SJSA1 (cell line): ENCODE measurements at regions not wholly inside any gene's neighbourhood (a gene's known extent, or its start where the extent isn't known, plus 50 kb on each side); places are given as distances from the start of the nearest gene placed in this dataset.

Experiments used
- DNase-seq, 2 experiments: peaks; one replicate each; pipeline ENCODE4 v3.0.0-alpha.2; 2015 to 2020; ENCODE audit warnings: low spot score in 2 of 2, low read depth in 1 of 2
- H3K27ac ChIP-seq: fragments of 250-450 bp; sonication (Bioruptor Pico); 2 replicates; pipeline ENCODE4 v1.5.1; 2020; ENCODE audit warnings: mild to moderate bottlenecking, moderate library complexity
- H3K27me3 ChIP-seq: fragments of 250-450 bp; sonication (Bioruptor Pico); replicated peaks from 2 replicates; pipeline ENCODE4 v1.5.1; 2020; ENCODE audit warnings: mild to moderate bottlenecking, moderate library complexity
- H3K36me3 ChIP-seq: fragments of 250-450 bp; sonication (Bioruptor Pico); 2 replicates; pipeline ENCODE4 v1.5.1; 2020; ENCODE audit warnings: mild to moderate bottlenecking
- H3K4me1 ChIP-seq: fragments of 250-450 bp; sonication (Bioruptor Pico); replicated peaks from 2 replicates; pipeline ENCODE4 v1.6.1; 2021; ENCODE audit warnings: mild to moderate bottlenecking
- H3K4me3 ChIP-seq: fragments of 250-450 bp; sonication (Bioruptor Pico); 2 replicates; pipeline ENCODE4 v1.5.1; 2020; ENCODE audit warnings: mild to moderate bottlenecking
- H3K9me3 ChIP-seq: fragments of 250-450 bp; sonication (Bioruptor Pico); replicated peaks from 2 replicates; pipeline ENCODE4 v1.5.1; 2020; ENCODE audit warnings: mild to moderate bottlenecking

GRCh38 chr3:27883266-27883665, 161.1 kb upstream of the EOMES start:
- Histone ChIP-seq H3K27ac (no peak overlapping the region), H3K27me3 (no peaks in the 10 kb centered on the region), H3K4me1 (no peaks in the 10 kb centered on the region), H3K36me3 (no peaks in the 10 kb centered on the region), H3K4me3 (no peak overlapping the region), H3K9me3 (no peaks in the 10 kb centered on the region)
- no peak for DNase-seq

GRCh38 chr3:27885641-27886040, 163.5 kb upstream of the EOMES start:
- no peaks in the 10 kb centered on the region for H3K4me1 ChIP-seq
- no peaks in the 10 kb centered on the region for H3K27me3 ChIP-seq
- H3K27ac ChIP-seq: no peak overlapping the region
- H3K9me3 ChIP-seq: no peaks in the 10 kb centered on the region
- no peak overlapping the region for H3K4me3 ChIP-seq
- no peak for DNase-seq
- H3K36me3 ChIP-seq: no peaks in the 10 kb centered on the region

- Histone ChIP-seq H3K9me3 (no peaks in the 10 kb centered on the region), H3K27ac (no peak overlapping the region), H3K4me1 (no peaks in the 10 kb centered on the region), H3K27me3 (no peaks in the 10 kb centered on the region), H3K36me3 (no peaks in the 10 kb centered on the region), H3K4me3 (no peak overlapping the region)
- DNase-seq: no peak
These were observed 166.4 kb upstream of the EOMES start for GRCh38 chr3:27888562-27888961.

GRCh38 chr3:27889745-27890144, 167.6 kb upstream of the EOMES start:
- no peaks in the 10 kb centered on the region for H3K27me3 ChIP-seq
- no peak overlapping the region for H3K4me3 ChIP-seq
- no peaks in the 10 kb centered on the region for H3K9me3 ChIP-seq
- no peaks in the 10 kb centered on the region for H3K4me1 ChIP-seq
- no peaks in the 10 kb centered on the region for H3K36me3 ChIP-seq
- no peak overlapping the region for H3K27ac ChIP-seq
- no peak for DNase-seq

- H3K36me3 ChIP-seq: no peaks in the 10 kb centered on the region
- H3K4me3 ChIP-seq: no peak overlapping the region
- no peak for DNase-seq
- H3K4me1 ChIP-seq: no peaks in the 10 kb centered on the region
- no peaks in the 10 kb centered on the region for H3K9me3 ChIP-seq
- H3K27ac ChIP-seq: no peak overlapping the region
- H3K27me3 ChIP-seq: no peaks in the 10 kb centered on the region
These were observed 178.2 kb upstream of the EOMES start for GRCh38 chr3:27900316-27900715.

- Histone ChIP-seq H3K4me1 (no peaks in the 10 kb centered on the region), H3K9me3 (no peaks in the 10 kb centered on the region), H3K27ac (no peak overlapping the region), H3K4me3 (no peak overlapping the region), H3K36me3 (no peaks in the 10 kb centered on the region), H3K27me3 (no peaks in the 10 kb centered on the region)
- DNase-seq: no peak
These were observed 181.3 kb upstream of the EOMES start for GRCh38 chr3:27903446-27903845.

- H3K27me3 ChIP-seq: no peaks in the 10 kb centered on the region
- no peak overlapping the region for H3K4me3 ChIP-seq
- no peak overlapping the region for H3K27ac ChIP-seq
- no peak for DNase-seq
- H3K4me1 ChIP-seq: no peaks in the 10 kb centered on the region
- H3K9me3 ChIP-seq: no peaks in the 10 kb centered on the region
- H3K36me3 ChIP-seq: no peaks in the 10 kb centered on the region
These were observed 183.5 kb upstream of the EOMES start for GRCh38 chr3:27905625-27906024.

- Histone ChIP-seq H3K4me3 (no peak overlapping the region), H3K27ac (no peak overlapping the region), H3K27me3 (no peaks in the 10 kb centered on the region), H3K4me1 (no peaks in the 10 kb centered on the region), H3K9me3 (no peaks in the 10 kb centered on the region), H3K36me3 (no peaks in the 10 kb centered on the region)
- no peak for DNase-seq
These were observed 185.0 kb upstream of the EOMES start for GRCh38 chr3:27907148-27907547.

GRCh38 chr3:27907929-27908328, 185.8 kb upstream of the EOMES start:
- no peaks in the 10 kb centered on the region for H3K4me1 ChIP-seq
- H3K27me3 ChIP-seq: no peaks in the 10 kb centered on the region
- H3K27ac ChIP-seq: no peak overlapping the region
- H3K9me3 ChIP-seq: no peaks in the 10 kb centered on the region
- H3K4me3 ChIP-seq: no peak overlapping the region
- no peaks in the 10 kb centered on the region for H3K36me3 ChIP-seq
- DNase-seq: no peak

- Histone ChIP-seq H3K4me1 (no peaks in the 10 kb centered on the region), H3K4me3 (no peak overlapping the region), H3K9me3 (no peaks in the 10 kb centered on the region), H3K27me3 (no peaks in the 10 kb centered on the region), H3K36me3 (no peaks in the 10 kb centered on the region), H3K27ac (no peak overlapping the region)
- no peak for DNase-seq
These were observed 188.3 kb upstream of the EOMES start for GRCh38 chr3:27910456-27910855.

GRCh38 chr3:27914199-27914598, 192.1 kb upstream of the EOMES start:
- H3K9me3 ChIP-seq: no peaks in the 10 kb centered on the region
- H3K27ac ChIP-seq: no peak overlapping the region
- H3K27me3 ChIP-seq: no peaks in the 10 kb centered on the region
- no peaks in the 10 kb centered on the region for H3K36me3 ChIP-seq
- DNase-seq: no peak
- no peak overlapping the region for H3K4me3 ChIP-seq
- H3K4me1 ChIP-seq: no peaks in the 10 kb centered on the region

GRCh38 chr3:27923349-27924068, 201.4 kb upstream of the EOMES start:
- no peak overlapping the region for H3K4me3 ChIP-seq
- H3K9me3 ChIP-seq: no peaks in the 10 kb centered on the region
- no peaks in the 10 kb centered on the region; the same call in 1 of the 2 replicates for H3K27me3 ChIP-seq
- no peaks in the 10 kb centered on the region for H3K4me1 ChIP-seq
- no peaks in the 10 kb centered on the region for H3K36me3 ChIP-seq
- no peak overlapping the region for H3K27ac ChIP-seq
- no peak for DNase-seq

GRCh38 chr3:27927882-27928281, 205.8 kb upstream of the EOMES start:
- H3K27ac ChIP-seq: no peak overlapping the region
- H3K36me3 ChIP-seq: no peaks in the 10 kb centered on the region

GRCh38 chr3:27930052-27930602, 208.0 kb upstream of the EOMES start:
- DNase-seq: no peak
- Histone ChIP-seq H3K4me1 (no peaks in the 10 kb centered on the region), H3K4me3 (no peak overlapping the region), H3K9me3 (no peaks in the 10 kb centered on the region), H3K27ac (no peak overlapping the region), H3K36me3 (no peaks in the 10 kb centered on the region), H3K27me3 (no peaks in the 10 kb centered on the region)

More at GRCh38 chr3:27927882-27928281, 205.8 kb upstream of the EOMES start:
- Histone ChIP-seq H3K4me1 (no peaks in the 10 kb centered on the region), H3K27me3 (no peaks in the 10 kb centered on the region; the same call in 1 of the 2 replicates), H3K4me3 (no peak overlapping the region), H3K9me3 (no peaks in the 10 kb centered on the region)
- no peak for DNase-seq

GRCh38 chr3:27935492-27935891, 213.4 kb upstream of the EOMES start:
- H3K9me3 ChIP-seq: no peaks in the 10 kb centered on the region
- no peaks in the 10 kb centered on the region for H3K4me1 ChIP-seq
- H3K27ac ChIP-seq: no peak overlapping the region
- no peak for DNase-seq
- no peaks in the 10 kb centered on the region for H3K27me3 ChIP-seq
- no peaks in the 10 kb centered on the region for H3K36me3 ChIP-seq
- no peak overlapping the region for H3K4me3 ChIP-seq
